ENCODE measurements at regions not wholly inside any gene's neighbourhood (a gene's known extent, or its start where the extent isn't known, plus 50 kb on each side); places are given as distances from the start of the nearest gene placed in this dataset.
A peak's percentile ranks its signal among the peaks of the same experiment; 100 is the strongest.

DNA sequence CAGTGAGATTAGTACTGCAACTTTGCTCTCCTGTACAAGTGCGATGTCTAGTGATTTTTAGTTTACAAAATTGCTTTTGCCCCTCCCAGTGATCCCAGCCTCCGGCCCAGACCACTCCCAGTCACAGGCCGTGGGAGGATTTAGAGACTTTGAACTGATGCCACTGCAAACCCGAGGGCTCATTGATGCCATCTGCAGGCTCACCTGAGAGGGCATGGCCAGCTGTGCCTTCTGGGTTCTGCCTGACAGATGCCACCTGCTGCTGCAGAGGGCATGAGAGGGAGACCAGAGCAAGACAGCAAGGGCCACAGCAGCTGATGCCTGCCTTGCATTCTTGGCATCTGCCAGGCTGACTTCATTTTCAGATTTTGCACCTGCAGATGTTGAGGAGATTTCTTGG lies 593.8 kb downstream of the CDK5RAP2 start:
- no peak for DNase-seq

DNA sequence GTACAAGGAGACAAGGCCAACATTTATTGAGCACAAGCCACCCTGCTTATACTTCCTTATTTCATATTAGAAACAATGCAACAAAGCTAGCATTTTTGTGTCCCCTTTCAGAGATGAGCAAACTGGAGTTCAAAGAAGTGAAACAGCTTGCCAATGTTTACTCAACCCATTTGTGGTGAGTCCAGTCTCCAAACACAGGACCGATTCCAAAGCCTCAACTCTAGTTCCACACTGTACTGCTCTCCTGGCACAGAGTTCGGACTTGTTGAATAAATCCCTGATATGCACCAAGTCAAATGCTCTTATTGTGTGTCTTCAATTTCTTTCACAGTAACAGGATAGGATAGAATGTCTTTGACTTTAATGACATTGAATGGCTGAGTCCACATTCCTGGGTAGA lies 604.8 kb upstream of the BRINP1 start:
- DNase-seq = no peak

DNA sequence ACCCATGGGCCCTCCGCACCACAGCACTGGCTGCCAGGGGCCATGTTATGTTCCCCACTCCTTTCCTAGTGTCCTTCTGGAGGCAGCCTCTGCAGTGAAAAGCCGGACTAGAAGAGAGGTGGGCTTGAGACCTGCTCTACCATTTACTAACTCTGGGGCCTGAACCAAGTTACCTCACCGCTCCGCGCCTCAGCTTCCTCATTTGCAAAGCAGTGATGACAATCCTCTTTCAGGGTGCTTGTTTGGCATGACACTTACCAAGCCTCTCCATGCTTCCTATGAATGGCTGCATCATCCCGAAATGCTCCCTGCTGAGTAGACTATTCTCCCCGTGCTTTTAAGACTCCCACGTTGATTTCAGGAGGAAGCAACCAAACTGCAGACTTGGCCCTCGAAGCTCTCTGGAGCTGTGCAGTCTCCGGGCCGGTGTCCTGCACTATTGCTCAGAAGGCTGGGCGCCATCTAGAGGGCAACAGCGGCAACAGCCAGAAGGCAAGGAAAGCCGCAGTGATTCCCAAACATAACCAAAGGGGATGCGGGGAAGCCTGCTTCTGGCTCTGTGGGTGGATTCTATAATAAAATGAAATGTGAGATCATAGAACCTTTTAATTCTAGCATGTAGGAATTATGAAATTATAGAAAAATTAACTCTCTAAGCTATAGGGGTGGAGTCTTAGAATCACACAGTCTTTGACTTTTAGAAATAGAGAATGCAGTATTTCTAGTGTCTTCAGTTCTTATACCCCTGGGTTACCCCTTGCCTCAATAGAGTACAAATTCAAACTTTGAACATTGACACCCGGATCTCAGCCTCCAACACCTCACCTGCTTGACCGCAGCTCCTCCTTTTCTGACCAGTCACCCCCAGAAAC lies 599.8 kb upstream of the BRINP1 start:
- peak; percentile 31 for DNase-seq

DNA sequence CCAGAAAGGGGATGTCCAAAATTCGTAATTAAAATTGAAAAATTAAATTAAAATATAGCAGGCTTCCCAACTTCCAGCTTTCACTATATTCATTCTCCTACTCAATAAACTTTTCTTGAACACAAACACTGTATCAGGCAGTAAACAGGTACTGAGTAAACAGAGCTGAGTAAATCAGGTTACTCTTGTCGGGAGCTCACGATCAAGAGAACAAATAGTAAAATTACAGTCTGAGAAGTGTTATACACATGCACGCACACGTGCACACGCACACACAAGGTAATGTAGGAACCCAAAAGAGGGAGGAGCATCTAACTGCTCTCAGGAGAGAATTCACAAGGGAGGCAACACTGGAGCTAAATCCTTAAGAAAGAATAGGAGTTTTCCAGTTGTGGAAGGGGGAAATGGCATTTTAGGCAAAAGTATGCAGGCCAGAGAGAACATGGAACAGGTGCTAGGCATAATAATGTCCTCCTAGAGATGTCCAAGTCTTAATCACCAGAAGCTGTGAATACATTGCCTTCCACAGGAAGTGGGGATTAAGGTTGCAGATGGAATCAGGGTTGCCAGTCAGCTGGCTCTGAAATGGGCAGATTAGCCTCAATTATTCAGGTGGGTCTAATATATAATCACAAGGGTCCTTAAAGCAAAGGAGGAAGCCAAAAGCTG lies 598.8 kb upstream of the BRINP1 start:
- DNase-seq = no peak

DNA sequence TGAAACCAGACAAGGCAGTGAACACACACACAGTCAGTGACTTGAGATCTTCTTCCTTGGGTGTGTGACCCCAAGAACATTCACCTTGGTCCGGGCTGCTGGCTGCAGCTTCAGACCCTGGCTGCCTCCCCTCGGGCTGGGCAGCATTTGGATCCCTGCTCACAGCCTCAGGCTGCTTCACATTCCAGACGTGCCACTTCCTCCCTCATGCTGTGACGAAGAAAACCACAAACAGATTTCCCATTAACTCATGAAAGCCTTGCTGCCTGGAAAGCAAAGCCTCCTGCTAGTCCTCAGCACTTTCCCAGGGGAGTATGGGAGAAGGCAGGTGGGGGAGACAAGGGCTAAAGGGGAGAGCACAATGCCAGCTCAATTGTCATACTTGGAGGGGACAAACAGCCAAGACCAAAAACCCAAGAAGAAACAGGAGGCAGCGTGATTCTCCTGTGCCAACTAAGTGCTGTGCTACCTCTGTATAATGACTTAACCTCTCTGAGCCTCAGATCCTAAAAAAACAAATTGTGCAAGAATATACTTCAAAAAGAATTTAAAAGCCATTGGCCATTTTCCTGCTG lies 594.6 kb upstream of the BRINP1 start:
- DNase-seq = no peak

DNA sequence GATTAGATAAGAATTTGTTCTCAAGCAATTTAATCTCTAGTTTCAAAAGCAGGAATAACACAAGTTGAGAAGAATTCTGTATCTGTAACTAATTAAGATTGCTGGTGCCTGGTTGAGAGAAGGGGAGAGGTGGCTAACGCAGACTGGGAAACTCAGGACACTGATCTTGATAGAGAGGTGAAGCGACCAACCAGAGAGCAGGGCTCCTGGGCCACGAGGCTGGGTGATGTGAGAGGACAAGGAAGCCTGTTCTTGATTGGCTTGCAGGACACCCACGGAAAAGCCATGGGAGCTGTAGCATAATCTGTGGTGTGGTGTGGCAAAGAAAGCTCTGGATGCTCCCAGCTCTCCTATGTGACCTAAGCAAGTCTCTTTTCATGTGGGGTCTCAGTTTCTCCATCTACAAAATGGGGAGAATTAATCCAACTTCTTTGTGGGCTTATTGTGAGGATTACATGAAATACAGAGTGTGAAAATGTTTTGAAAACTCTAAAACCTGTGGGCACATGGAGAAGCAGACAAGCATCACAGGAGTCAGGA lies 594.1 kb upstream of the BRINP1 start:
- DNase-seq = no peak

DNA sequence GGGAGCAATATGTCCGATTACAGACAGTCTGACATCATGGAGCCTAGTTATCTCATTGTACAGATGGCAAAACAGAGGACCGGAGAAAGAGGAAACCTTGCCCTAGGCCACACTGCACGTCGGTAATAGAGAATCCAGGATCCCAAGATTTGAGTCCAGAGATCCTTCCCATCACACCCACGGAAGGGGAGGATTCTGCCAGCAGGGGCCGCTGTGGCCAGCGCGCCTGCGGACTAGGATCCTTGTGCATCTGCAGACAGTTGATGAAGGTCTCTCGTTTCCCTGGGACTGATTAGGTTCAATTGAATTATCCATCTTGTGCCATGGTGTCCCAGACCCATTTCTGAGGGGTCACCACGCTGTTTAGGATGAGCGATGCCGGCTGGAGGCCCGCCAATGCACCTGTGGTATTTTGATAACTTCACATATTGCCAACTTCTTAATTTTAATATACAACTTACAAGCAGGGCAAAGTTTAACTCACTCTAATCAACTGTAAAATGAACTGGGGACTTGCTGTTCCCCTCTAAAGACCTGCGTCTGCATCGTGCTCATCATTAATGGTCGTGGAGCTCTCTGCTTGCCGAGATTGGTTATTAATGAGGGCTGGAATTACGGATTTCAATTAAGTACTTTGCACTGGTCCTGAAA lies 592.7 kb upstream of the BRINP1 start:
- no peak for DNase-seq

DNA sequence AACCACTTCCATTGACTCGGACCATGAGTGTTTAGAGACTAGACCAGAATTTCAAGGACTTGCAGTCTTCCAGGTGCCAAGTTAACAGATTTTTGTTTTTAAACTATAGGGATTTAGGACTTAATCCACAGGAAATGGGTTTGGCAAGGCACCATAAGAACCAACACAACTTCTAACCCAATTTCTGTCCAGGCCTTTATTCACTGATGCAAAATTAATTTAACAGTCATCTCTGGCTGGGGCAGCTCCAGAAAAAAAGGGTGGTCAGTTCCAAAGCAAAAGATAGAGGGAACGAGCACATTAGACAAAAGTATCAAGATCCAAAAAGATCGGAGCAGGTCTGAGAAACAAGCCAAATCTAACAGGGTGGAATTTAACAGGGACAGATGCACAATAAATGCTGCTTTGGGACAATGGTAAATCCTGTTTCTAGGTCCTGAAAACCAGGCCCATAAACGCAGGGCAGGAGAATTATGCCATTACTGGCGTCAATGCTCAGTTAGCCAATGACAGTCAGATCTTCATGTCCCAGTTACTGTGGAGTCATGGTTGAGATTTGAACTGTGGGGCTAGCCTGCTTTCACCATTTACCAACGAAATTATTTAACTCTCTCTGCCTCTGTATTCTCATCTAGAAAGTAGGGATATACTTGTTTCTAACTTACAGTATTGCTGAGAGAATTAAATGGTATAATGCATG lies 590.8 kb upstream of the BRINP1 start:
- DNase-seq = no peak

DNA sequence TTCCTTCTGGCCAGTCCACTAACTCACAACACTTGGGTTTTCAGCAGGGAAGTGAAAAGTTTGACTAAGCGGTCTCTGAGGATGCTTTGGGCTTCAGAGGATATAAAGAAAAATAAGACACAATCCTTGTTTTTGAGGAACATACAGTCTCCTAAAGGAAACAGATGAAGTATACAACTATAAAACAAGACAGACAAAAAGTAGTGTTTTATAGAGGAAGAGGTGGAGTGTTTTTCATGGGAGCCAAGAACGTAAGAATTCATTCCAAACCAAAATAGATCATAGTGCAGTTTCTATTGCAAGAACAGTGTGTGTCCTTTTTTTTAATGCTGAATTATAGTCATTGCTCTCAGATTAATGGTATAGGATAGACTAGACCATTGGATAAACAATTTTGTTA lies 586.9 kb upstream of the BRINP1 start:
- DNase-seq = no peak

DNA sequence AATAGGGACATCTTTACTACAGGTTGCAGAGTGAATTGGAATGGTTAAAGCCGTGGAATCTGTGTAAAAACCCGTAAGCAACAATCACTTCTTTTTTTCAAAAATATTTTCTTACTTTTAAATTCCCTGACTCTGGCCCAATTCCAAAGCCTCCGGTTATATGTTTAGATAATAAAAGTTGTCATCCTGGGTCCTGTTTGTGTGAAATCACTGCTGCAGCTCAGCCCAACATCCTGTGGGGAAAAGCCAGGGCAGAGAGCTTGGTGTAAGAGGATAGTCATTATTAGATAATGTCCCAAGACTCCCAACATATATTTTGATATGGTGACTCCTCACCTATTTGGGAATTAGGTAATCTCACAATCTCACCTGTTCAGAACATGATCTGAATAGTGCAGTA lies 586.0 kb upstream of the BRINP1 start:
- DNase-seq = no peak

DNA sequence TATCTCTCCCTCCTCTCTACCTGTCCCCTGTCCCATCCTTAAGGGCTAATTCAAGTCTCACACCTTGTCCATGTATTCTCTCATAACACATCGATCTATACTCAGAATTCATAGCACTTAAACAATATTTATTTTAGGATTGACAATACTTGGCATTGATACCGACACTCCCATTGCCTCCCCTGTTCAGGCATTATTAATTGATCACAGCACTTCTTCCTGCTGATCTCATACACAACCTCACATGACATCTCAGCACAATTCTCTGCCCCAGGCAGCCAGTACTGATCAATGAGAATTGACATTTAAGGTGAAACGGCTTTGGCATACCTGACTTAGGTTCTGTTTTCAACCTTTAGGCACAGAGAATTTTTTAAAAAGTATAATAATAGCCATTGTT lies 582.4 kb upstream of the BRINP1 start:
- DNase-seq = no peak

DNA sequence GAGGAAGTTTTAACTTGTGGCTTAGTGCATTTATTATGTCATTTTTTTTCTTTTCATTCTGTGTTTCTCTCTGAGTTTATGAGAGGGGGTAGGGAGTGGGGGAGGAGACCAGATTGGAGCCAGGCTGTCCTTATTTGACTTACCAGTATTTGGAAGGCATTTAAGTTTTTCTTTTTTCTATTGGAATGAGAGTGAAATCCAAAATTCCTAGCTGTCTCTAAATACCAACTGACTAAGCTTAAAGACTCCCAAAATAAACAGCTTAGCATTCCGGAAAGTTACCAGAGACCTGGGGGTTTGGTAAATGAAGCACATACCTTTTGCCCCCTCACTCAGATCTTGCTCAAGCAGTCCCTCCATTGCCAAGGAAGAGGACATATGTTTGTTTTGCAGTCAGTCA lies 581.9 kb upstream of the BRINP1 start:
- DNase-seq = no peak

DNA sequence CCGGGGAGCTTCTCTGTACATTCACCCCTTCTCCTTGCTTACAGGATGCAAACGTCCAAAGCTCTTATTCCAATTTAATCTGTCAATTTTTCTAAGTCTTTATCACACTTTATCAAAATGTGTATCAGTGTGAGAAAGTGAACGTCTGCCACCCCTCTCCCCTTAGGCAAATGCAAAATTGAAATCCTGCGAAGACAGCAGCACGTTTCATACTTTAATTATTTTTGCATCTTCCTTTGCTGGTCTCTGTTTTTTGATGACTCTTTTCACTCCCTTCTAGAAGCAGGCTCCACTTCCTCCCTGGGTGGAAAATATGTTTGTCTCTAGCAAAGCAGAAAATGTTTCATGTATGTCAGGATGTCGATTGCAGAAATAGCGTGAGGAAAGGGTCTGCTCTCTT lies 576.5 kb upstream of the BRINP1 start:
- DNase-seq = no peak

DNA sequence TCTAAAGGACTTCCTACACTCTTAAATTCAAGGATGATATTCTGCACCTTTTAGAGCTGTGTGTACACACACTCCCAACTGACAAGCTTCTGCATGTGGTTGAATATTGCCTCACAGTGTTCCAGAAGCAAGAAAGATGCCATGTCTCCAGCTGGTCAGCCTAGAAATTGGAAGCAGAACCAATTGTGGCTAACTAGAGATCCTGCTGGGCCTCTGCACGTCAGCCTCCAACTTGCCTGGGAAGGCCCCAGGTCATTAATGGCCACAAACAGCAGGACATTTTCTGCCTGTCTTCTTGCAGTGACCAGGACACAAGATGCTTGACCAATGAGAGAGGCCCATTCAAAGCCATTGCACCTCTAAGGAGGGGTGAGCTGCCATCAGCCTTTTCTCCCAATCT lies 571.9 kb upstream of the BRINP1 start:
- DNase-seq = no peak

DNA sequence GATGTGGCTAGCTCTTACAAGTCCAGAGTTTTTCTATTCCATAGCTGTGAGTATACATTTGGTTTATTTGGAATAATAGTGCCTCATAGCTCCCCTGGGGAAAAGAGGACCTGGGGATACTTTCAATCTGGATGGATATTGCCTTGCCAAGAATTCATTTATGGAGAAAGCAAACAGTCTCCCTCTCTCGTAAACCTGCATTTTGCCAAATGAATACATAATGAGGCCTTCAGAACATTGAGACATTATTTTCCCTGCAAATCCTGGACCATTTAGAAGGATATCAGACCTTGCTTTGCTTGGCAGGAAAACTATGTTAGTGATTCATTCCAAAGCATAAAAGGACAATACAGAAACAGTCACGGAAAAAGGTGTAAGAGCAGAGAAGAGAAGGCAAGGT lies 569.6 kb upstream of the BRINP1 start:
- DNase-seq = no peak

DNA sequence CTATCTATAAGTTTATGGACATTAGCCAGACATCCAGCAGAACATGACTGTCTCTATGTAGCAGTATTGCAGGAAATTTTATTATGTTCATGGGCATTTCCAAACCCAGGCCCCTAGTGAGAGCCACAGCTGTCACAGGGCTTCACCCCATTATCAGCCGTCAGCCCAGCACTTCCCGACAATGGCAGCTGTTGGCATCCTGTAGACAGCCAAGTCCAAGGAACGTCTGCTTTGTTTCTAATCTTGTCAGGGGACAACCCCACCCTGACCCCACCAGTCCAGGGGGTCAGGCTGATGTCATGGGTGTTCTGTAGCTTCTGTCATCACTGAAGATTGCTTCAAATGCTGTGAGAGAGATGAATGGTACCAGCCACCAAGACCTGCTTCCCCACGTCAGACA lies 565.3 kb upstream of the BRINP1 start:
- no peak for DNase-seq

DNA sequence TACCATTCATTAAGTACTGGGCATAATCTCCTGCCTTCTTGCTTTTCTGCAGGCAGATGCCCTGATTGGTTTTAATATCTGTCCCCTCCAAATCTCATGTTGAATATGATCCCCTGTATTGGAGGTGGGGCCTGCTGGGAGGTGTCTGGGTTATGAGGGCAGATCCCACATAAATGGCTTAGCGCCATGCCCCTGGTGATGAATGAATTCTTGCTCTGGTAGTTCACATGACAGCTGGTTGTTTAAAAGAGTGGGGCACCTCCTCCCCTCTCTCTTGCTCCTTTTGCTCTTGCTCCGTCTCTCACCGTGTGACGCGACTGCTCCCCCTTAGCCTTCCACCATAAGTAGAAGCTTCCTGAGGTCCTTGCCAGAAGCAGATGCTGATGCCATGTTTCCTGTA lies 564.0 kb upstream of the BRINP1 start:
- no peak for DNase-seq

DNA sequence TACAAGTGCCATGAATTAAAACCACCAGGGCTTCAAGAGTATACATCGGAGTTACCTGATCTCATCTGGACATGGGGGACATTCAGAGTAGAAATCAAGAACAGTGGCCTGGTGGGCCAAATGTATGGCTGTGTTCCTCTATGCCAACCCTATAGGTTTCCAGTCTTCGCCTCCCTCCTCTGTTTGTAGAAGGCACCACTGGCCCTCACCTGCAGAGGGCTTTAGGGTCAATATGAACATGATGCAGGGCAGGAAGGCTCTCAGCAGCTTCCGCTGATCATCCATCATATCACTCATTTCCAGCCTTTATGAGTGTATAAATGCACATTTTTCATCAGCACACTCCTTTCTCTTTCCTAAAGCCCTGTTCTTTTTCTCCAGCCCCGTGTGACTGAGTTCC lies 555.5 kb upstream of the BRINP1 start:
- no peak for DNase-seq

DNA sequence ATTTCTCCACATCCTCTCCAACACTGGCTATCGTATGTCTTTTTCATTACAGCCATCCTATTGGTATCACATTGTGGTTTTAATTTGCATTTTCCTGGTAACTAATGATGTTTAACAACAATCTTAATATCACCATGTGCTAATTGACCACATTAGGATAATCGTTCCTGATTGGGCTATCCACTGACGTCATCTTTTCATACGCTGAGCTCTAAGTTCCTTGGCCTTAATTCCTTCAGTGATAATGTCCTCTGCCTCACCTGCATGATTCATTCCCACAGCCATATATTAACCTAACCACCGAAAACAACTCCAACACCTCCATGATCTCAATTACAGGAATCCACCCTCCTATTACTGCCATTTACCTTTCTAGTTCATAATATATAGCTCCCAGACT lies 547.9 kb upstream of the BRINP1 start:
- DNase-seq = no peak

DNA sequence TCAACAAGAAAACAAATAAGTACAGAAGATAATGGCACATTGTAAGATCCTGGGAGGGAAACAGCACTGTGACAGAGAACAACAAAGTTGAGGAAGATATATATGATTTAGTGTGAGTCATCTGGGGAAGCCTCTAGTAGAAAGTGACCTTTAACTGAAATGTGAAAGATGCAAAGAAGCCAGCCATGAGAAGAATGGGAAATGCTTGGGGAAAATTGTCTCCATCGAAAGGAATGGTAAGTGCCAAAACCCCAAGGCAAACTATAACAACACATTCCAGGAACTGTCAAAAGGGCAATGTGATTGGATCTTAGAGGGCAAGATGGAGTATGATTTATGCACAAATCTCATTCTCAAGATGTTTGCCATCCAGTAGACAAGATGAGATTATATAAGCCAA lies 537.8 kb upstream of the BRINP1 start:
- no peak for DNase-seq

DNA sequence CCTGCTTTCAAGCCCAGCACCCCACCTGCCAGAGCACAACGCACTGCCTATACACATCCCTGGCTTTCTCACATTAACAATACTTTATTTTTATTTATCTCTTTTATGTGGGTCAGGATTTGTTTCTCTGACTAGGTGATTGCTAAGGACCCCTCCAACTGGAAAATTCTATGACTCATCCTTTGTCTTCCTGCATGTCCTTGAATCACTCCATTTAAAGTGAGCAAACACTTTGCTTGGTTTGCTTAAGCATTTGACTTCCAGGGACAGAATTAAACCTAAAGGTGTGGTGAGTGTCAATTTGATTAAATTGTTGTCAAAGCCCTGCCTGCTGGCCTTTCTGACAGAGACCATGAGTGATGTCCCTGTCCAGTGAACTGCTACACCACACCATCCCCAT lies 536.5 kb upstream of the BRINP1 start:
- no peak for DNase-seq

DNA sequence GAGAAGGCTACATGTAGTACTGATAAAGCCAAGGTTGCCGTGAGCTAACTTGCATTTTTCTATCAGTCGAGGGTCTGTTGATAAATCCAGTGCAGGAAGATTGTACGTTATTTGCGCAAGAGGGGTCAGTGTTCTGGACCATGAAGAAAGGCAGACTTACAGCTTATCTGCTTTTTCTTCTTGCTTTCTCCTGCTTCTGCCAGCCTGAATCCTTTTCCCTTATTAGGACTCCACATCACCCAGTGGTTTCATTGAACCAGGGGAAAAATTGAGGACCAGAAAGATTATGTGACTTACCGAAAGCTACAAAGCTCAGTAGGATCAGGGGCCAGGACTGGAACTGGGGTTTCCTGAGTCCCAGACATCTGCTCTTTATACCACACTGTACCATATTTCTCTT lies 534.6 kb upstream of the BRINP1 start:
- DNase-seq = no peak

DNA sequence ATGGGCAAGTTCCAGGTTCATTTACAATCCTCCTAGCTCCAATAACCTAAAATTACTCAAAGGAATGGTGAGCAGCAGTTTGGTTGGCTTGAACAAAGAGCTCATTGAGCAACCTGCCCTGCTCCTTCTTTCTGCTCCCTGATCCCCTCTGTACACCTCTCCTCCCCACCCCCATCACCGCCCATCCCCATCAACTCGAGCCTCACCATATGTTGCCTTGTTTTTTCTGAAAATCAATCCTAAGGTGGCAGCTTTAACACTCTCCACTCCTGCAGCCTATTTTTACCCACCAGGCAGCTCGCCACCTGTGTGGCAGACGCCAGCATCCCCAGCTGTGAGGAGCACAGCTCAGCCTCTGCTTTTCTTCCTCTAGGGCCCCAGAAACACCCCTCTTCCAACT lies 533.4 kb upstream of the BRINP1 start:
- DNase-seq = no peak

Data from CD4-positive, alpha-beta T cell treated with Interleukin-21 for 1 hour (primary cell).